Activated CD4-positive, alpha-beta T cell treated with anti-CD3 and anti-CD28 coated beads for 36 hours (primary cell): ENCODE measurements at regions not wholly inside any gene's neighbourhood (a gene's known extent, or its start where the extent isn't known, plus 50 kb on each side); places are given as distances from the start of the nearest gene placed in this dataset.

Experiments
- ATAC-seq: fragments of 200-7000 bp; cut with Tn5 transposase; one replicate; pipeline ENCODE4 v1.10.0; 2021; ENCODE audit warnings: mild to moderate bottlenecking, moderate library complexity
- CTCF ChIA-PET: fragments of 350-600 bp; sonication (Branson Sonifier 250); formaldehyde crosslinking; loops from one replicate; lab custom pipeline; 2021; ENCODE audit warnings: antibody characterized with exemption; lab: Charles Lee
- POLR2A ChIA-PET: fragments of 350-600 bp; sonication (Branson Sonifier 250); formaldehyde crosslinking; loops from one replicate; lab custom pipeline; 2021; ENCODE audit warnings: antibody characterized with exemption, inconsistent platforms; lab: Charles Lee
- DNase-seq: peaks from one replicate; pipeline ENCODE4 v3.0.0-alpha.2; 2020
- H3K27ac Mint-ChIP-seq: one replicate; pipeline ENCODE4 v1.8.0; 2021; ENCODE audit warnings: mixed read lengths
- H3K27me3 Mint-ChIP-seq: one replicate; pipeline ENCODE4 v1.8.0; 2021; ENCODE audit warnings: mixed read lengths
- H3K36me3 Mint-ChIP-seq: one replicate; pipeline ENCODE4 v1.8.0; 2021; ENCODE audit warnings: low read depth, mixed read lengths
- H3K4me1 Mint-ChIP-seq: one replicate; pipeline ENCODE4 v1.8.0; 2021; ENCODE audit warnings: mixed read lengths
- H3K4me3 Mint-ChIP-seq: one replicate; pipeline ENCODE4 v1.8.0; 2021; ENCODE audit warnings: mild to moderate bottlenecking, moderate library complexity, mixed read lengths
- H3K9me3 Mint-ChIP-seq: one replicate; pipeline ENCODE4 v1.8.0; 2021; ENCODE audit warnings: low read depth, mixed read lengths
- intact Hi-C, 2 experiments: fragments of 100-400 bp; cut with DNase I in 1 of 2; cut with micrococcal nuclease in 1 of 2; formaldehyde crosslinking; loops; one replicate each; pipeline versions ENCODE4 v1.14.2 to v1.15.1; 2022 to 2024; cut with DNase I, micrococcal nuclease

GRCh38 chr16:35751191-35751941, 2292.0 kb downstream of the TP53TG3F start:
- ChIA-PET POLR2A (no interaction called here), CTCF (no interaction called here)
- Mint-ChIP-seq H3K27ac (no peak overlapping the region), H3K4me1 (no peaks in the 10 kb centered on the region), H3K27me3 (no peaks in the 10 kb centered on the region), H3K9me3 (peaks cover 9% of the 10 kb centered on the region), H3K4me3 (no peak overlapping the region), H3K36me3 (peaks cover 1% of the 10 kb centered on the region)
- ATAC-seq: no peak
- intact Hi-C loops: no loop called here
- DNase-seq: no peak

- no peak for DNase-seq
- Mint-ChIP-seq H3K9me3 (peaks cover 12% of the 10 kb centered on the region), H3K27me3 (no peaks in the 10 kb centered on the region), H3K27ac (no peak overlapping the region), H3K4me1 (no peaks in the 10 kb centered on the region), H3K36me3 (peaks cover 1% of the 10 kb centered on the region), H3K4me3 (no peak overlapping the region)
- intact Hi-C loops: no loop called here
- ChIA-PET CTCF (no interaction called here), POLR2A (no interaction called here)
- ATAC-seq: no peak
Observed at GRCh38 chr16:35752012-35752772, 2292.8 kb downstream of the TP53TG3F start.

- ChIA-PET CTCF (no interaction called here), POLR2A (no interaction called here)
- Mint-ChIP-seq H3K27ac (no peak overlapping the region), H3K4me1 (no peaks in the 10 kb centered on the region), H3K27me3 (no peaks in the 10 kb centered on the region), H3K36me3 (peaks cover 1% of the 10 kb centered on the region), H3K9me3 (peaks cover 11% of the 10 kb centered on the region), H3K4me3 (no peak overlapping the region)
- DNase-seq: no peak
- ATAC-seq: no peak
- intact Hi-C loops: no loop called here
Observed at GRCh38 chr16:35752773-35753558, 2293.6 kb downstream of the TP53TG3F start.

- ChIA-PET CTCF (no interaction called here), POLR2A (no interaction called here)
- peaks cover 1% of the 10 kb centered on the region for H3K36me3 Mint-ChIP-seq
- no peaks in the 10 kb centered on the region for H3K4me1 Mint-ChIP-seq
- no peak for DNase-seq
- peaks cover 11% of the 10 kb centered on the region for H3K9me3 Mint-ChIP-seq
- intact Hi-C loops: no loop called here
- no peak for ATAC-seq
- H3K27ac Mint-ChIP-seq: no peak overlapping the region
- H3K4me3 Mint-ChIP-seq: no peak overlapping the region
- no peaks in the 10 kb centered on the region for H3K27me3 Mint-ChIP-seq
Observed at GRCh38 chr16:35753559-35754390, 2294.4 kb downstream of the TP53TG3F start.

GRCh38 chr16:35754391-35755369, 2295.3 kb downstream of the TP53TG3F start:
- ChIA-PET CTCF (no interaction called here), POLR2A (no interaction called here)
- intact Hi-C loops: no loop called here
- peaks cover 11% of the 10 kb centered on the region for H3K9me3 Mint-ChIP-seq
- no peaks in the 10 kb centered on the region for H3K4me1 Mint-ChIP-seq
- no peak overlapping the region for H3K27ac Mint-ChIP-seq
- no peak for ATAC-seq
- DNase-seq: no peak
- H3K4me3 Mint-ChIP-seq: no peak overlapping the region
- H3K36me3 Mint-ChIP-seq: peaks cover 1% of the 10 kb centered on the region
- no peaks in the 10 kb centered on the region for H3K27me3 Mint-ChIP-seq

- POLR2A ChIA-PET: no interaction called here
- CTCF ChIA-PET: no interaction called here
Observed at GRCh38 chr16:35788381-35788780, 2329.0 kb downstream of the TP53TG3F start.

GRCh38 chr16:35792516-35793285, 2333.3 kb downstream of the TP53TG3F start:
- ChIA-PET CTCF (no interaction called here), POLR2A (no interaction called here)
- ATAC-seq (no peak), DNase-seq (no peak)
- intact Hi-C loops: no loop called here
- H3K9me3 Mint-ChIP-seq: peaks cover 32% of the 10 kb centered on the region
- no peaks in the 10 kb centered on the region for H3K4me1 Mint-ChIP-seq
- H3K27ac Mint-ChIP-seq: no peak overlapping the region
- no peak overlapping the region for H3K4me3 Mint-ChIP-seq
- H3K27me3 Mint-ChIP-seq: no peaks in the 10 kb centered on the region
- no peaks in the 10 kb centered on the region for H3K36me3 Mint-ChIP-seq

More at GRCh38 chr16:35788381-35788780, 2329.0 kb downstream of the TP53TG3F start:
- Mint-ChIP-seq H3K4me3 (no peak overlapping the region), H3K4me1 (no peaks in the 10 kb centered on the region), H3K27ac (no peak overlapping the region), H3K36me3 (no peaks in the 10 kb centered on the region), H3K27me3 (no peaks in the 10 kb centered on the region), H3K9me3 (peaks cover 30% of the 10 kb centered on the region)
- intact Hi-C loops: loop anchor here in 1 of 2 experiments (10.0 kb wide), 1 partner anchor 54 kb away; no protein-coding TSS in a partner anchor
- DNase-seq: no peak
- no peak for ATAC-seq

GRCh38 chr16:35793601-35794000, 2334.2 kb downstream of the TP53TG3F start:
- ATAC-seq (no peak), DNase-seq (no peak)
- Mint-ChIP-seq H3K4me3 (no peak overlapping the region), H3K27ac (no peak overlapping the region), H3K27me3 (no peaks in the 10 kb centered on the region), H3K36me3 (no peaks in the 10 kb centered on the region), H3K4me1 (no peaks in the 10 kb centered on the region), H3K9me3 (peaks cover 33% of the 10 kb centered on the region)
- ChIA-PET CTCF (no interaction called here), POLR2A (no interaction called here)
- intact Hi-C loops: no loop called here

GRCh38 chr16:35794896-35795295, 2335.5 kb downstream of the TP53TG3F start:
- H3K4me3 Mint-ChIP-seq: no peak overlapping the region
- H3K4me1 Mint-ChIP-seq: no peaks in the 10 kb centered on the region
- no peak overlapping the region for H3K27ac Mint-ChIP-seq
- peaks cover 40% of the 10 kb centered on the region for H3K9me3 Mint-ChIP-seq
- ATAC-seq (no peak), DNase-seq (no peak)
- intact Hi-C loops: no loop called here
- no peaks in the 10 kb centered on the region for H3K27me3 Mint-ChIP-seq
- ChIA-PET CTCF (no interaction called here), POLR2A (no interaction called here)
- no peaks in the 10 kb centered on the region for H3K36me3 Mint-ChIP-seq
